ENCODE measurements at regions not wholly inside any gene's neighbourhood (a gene's known extent, or its start where the extent isn't known, plus 50 kb on each side); places are given as distances from the start of the nearest gene placed in this dataset.
"Not testable (repeated sequence)": the region's sequence is repeated elsewhere in the genome, so short reads cannot be mapped to it uniquely, and the experiment has no call there.

DNA sequence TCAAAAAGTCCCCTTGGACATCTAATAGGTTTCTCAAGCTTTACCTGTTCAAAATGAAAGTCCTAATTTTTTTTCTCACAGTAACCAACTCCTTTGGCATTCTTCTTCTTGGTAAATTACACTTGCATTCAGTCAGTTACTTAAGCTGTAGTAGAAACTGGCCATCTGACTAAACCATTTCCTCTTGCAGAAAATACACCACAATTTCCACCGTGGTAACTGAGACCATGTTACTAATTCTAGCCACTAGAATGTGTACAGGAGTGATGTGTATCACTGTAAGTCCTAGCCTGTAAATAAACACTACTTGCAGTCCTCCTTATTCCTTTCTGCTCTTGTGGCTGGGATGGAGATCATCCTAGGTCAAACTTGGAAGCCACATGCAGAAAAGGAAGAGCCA, 965.4 kb upstream of the TMPRSS15 start:
- no peak for DNase-seq (ENCODE audit: low spot score)

DNA sequence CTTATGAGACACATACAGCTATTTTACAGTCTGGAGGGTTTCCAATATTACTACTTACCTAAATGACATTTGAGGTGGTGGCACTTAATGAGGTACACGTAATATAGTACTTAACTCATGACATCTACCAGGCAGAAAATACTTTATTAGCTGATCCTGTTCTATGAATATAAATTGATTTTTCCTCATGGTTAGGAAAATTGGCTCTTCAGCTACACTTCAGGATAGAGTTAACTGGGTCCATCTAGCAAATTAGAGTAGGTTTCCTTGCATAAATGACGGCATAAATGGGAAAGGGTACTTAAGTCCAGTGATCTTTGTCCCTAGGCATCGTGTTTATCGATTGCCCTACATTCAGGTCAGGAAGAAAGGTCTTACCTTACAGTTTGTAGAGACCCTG, 988.8 kb upstream of the TMPRSS15 start:
- DNase-seq (ENCODE audit: low spot score) = no peak

DNA sequence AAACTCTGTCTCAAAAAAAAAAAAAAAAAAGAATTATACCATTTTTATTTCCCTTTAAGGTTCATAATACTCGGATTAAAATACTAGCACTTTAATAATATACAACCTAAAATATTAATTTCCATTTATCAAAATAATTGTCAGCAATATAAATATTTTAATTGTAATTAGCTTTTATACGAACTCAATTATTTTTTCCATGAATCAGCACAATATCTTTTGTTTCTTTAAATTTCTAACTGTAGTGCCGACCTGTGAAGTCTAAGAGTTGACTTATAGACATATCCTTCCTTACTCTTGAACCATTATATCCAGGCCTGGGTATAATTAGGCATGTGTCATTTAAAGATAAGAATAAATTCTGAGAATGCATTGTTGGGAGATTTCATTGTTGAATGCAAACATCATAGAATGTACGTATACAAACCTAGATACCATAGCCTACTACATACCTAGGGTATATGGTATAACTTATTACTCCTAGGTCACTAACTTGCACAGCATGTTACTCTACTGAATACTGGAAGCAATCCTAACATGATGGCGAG, 996.7 kb upstream of the TMPRSS15 start:
- no peak for DNase-seq (ENCODE audit: low spot score)

DNA sequence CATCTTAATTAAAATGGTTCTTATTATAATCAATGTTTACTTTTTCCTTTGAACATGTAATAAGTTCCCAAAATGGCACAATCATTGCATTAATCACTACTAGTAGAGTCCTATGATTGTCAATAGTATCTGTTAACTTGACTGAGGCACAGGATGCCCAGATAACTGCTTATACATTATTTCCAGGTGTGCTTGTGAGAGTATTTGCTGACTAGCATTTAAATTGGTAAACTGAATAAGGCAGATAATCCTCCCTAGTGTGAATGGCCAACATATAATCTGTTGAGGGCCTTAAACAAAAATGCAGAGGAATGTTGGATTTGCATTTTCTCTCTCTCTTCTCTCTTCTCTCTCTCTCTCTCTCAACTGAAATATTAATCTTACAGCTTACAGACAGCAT, 999.3 kb upstream of the TMPRSS15 start:
- DNase-seq (ENCODE audit: low spot score) = no peak

DNA sequence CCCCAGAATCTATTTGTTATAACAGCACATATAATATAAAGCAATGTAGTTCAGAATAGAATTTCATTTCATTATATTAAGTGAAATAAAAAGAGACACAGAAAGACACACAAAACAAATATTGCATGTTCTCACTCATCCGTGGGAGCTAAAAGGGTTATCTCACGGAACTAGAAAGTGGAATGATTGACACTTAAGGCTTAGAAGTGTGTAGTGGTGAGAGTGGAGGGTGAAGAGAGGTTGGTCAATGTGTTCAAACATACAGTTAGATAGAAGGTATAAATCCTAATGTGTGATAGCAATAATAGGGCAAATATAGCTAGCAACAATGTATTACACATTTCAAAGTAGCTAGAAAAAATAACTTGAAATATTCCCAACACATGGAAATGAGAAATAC, 1001.7 kb upstream of the TMPRSS15 start:
- DNase-seq (ENCODE audit: low spot score) = no peak

DNA sequence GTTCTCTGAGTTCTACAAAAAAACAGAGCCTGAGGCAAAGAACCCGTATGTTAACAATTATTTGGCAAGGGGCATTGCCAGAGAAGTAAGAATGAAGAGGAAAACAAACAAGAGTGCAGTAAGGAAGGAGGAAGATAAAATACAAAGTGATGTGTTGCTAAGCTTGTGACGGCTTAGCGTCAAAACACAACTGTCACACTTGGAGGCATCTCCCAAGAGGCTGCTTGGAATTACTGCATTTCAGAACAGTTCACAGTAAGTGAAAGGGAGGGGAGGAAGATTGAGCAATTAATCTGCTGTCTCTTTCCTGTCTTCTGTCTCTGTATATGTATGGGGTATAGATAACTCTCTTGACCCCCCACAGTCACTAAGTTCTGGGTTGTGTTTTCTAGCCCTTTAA, 1017.0 kb upstream of the TMPRSS15 start:
- DNase-seq (ENCODE audit: low spot score) = no peak

DNA sequence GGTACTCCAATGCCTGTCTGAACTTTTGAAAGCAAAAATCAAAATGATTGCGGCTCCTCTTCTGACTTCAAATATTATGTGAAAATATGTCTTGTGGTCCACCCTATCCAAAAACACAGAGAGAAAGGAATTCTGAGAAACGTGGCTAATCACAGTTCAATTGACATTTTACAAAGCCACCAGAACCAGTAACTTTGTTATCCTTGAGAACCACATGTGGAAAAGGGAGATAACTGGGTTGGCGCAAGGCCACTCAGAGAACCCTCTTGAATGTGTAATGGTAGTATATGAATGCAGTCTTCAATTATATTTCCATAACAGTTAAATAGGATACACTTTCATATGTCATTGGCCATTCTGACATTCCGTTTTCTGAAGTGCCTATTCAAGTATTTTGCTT, 1030.0 kb upstream of the TMPRSS15 start:
- no peak for DNase-seq (ENCODE audit: low spot score)

DNA sequence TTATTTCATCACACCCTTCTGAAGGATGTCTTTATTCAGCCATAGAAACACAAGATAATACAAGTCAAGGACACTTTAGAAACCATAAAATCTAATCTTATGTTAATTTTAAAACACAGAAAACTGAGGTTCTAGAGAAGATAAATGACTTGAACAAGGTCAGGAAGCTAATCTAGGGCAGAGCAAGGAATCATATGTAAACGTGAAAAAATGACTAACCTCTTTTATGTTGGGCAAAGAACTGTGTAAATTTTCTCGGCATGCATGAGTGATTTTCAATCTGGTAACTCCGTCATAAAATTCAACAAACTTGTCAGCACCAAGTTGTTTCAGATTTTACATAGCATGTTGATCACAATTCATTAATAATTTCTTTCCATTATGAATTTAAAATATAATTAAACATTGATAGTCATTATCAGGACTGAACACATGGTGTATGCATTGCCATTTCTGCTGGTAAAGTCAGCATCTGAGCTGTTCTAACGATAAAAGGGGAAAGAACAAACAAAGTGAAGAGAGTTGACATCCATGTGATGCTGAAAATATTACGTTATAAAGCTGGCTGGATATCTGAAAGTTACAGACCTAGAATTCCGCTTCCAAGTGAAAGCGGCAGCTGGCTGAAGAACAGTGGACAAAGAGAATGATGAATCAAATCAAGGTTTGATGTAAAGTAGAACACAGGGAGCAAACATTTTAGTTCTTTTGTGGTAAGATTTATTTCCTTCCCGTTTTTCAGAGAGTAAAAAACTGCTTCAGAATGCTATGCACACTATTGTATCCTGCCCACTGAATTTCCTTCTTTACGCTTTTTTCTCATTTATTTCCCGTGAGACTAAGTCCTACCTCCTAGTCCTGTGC, 1037.4 kb upstream of the TMPRSS15 start:
- no peak for DNase-seq (ENCODE audit: low spot score)

DNA sequence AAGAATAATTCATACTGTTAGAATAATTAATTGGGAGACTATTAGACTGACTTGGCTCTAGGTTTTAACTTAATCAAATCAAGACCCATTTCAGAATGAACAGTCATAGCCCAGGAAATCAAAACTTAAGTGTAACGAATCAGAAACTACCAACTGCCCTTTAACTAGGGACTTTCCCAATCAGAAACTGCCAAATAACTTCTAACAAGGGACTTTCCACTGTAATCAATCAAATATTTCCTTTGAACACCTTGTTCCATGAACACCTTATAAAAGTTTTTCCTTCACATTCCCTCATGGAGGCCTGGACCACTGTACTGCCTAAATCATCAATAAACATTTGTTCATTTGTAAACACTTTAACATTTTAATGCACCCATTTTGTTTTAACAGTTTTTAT, 1054.7 kb upstream of the TMPRSS15 start:
- no peak for DNase-seq (ENCODE audit: low spot score)

DNA sequence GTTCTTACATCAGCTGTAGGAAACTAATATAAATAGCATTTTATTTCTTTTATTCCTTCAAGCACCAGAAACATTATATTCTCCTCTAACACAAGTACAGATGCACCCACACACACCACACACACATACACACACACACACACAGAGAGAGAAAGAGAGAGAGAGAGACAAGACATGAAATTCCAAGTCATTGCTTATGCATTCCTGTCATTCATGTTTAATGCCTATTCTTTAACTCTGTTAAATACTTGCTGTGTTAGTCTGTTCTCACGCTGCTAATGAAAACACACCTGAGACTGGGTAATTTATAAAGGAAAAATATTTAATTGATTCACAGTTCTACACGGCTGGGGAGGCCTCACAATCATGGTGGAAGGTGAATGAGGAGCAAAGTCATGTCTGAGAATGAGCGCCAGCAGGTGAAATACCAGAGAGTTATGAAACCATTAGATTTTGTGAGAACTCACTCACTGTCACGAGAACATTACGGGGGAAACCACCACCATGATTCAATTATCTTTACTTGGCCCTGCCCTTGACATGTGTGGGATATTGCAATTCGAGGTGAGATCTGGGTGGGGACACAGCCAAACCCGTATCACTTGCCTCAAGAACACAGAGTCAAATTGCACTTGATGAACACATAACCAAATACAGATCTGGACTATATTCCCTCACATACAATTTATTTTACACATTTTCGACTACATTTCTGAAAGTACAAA, 1058.1 kb upstream of the TMPRSS15 start:
- no peak for DNase-seq (ENCODE audit: low spot score)

DNA sequence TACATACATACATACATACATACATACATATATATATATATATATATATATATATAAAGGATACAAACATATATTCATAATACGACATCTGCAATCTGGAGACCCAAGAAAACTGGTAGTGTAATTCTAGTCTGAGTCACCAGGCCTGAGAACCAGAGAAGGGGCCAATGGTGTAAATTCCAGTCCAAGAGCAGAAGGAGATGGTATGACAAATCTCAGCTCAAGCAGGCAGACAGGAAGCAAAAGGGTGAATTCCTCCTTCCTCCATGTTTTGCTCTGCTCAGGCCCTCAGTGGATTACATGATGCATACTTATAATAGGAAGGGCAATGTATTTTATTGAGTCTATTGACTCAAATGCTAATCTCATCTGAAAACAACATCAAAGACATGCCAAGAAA, 1060.4 kb upstream of the TMPRSS15 start:
- DNase-seq (ENCODE audit: low spot score) = no peak

DNA sequence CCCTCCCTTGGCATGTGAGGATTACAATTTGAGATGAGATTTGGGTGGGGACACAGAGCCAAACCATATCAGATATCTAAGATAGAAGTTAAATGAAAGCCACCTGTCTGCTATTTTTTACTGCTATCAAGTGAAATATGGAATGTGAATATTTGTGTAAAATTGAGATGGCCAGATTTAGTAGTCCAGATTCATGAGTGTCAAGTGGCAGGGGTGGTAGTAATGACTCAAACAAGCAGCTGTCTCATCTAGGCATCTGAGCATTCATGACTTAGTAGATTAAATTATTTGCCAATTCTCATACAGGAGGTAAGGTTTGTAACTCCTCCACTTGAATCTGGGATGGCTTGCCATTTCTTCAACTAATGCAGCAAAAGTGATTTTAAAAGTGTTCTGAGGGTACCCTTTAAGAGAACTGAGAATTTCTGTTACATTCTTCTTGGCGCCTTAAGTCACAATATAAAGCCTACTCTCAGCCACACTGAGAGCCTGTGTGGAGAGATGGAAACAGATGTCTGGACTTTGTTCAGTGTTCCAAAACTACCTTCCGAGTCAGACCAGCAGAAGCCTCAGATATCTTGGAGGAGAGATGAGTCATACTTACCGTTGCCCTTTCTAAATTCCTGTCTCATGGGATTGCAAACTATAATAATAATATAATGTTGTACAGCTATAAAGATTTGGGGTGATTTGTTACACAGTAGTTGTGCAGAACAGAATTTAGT, 1065.6 kb upstream of the TMPRSS15 start:
- no peak for DNase-seq (ENCODE audit: low spot score)

DNA sequence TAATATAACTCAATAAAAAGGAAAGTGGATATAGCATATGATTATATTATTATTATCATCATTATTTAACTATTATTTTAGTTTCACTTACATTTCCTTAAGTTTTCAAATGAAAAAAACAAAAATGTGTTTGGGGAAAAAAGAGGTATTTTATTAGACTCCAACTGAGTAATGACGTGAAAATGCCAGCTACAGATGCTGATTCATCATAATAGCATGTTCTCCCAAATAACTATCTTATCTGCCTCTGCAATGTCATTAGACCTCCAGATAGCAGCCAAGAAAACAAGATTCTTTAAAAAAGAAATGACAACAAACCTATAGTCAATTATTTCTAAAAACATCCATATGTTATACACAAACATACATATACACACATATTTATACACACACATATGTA, 1071.9 kb upstream of the TMPRSS15 start:
- no peak for DNase-seq (ENCODE audit: low spot score)

DNA sequence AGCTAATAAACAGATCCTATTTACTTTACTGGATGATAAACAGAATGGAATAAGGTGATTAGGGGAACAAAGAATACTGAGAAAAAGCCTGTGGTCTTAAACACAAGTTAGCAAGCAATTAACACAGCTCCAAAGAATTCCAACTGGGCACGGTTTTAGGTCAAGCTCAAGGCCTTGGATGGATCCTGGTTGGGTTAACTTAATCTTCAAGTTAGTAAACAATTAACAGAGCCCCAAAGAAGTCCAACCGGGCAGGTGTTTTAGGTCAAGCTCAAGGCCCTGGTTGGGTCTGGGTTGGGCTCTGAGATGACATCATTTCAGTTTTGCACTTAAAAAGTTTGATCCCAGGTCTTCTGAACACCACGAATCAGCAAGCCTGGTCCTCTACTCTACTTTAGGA, 1086.3 kb upstream of the TMPRSS15 start:
- DNase-seq (ENCODE audit: low spot score) = no peak

DNA sequence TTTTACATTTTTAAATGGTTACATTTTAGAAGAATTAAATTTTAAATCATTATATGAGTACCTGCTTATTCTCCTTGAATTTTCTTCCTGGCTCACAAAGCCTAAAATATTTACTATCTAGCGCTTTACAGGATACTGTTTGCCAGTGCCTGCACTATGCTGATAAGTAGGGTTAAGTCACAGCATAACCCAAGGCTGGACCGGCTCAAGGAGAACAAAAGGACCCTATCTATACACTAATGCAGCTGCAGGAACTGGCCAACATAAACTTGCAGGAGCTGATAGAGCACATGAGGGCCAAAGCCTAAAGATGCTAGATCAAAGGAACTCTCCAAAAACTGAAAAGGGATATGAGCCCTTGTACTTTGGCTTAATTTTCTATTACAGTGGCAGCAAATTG, 1086.9 kb upstream of the TMPRSS15 start:
- DNase-seq (ENCODE audit: low spot score) = no peak

DNA sequence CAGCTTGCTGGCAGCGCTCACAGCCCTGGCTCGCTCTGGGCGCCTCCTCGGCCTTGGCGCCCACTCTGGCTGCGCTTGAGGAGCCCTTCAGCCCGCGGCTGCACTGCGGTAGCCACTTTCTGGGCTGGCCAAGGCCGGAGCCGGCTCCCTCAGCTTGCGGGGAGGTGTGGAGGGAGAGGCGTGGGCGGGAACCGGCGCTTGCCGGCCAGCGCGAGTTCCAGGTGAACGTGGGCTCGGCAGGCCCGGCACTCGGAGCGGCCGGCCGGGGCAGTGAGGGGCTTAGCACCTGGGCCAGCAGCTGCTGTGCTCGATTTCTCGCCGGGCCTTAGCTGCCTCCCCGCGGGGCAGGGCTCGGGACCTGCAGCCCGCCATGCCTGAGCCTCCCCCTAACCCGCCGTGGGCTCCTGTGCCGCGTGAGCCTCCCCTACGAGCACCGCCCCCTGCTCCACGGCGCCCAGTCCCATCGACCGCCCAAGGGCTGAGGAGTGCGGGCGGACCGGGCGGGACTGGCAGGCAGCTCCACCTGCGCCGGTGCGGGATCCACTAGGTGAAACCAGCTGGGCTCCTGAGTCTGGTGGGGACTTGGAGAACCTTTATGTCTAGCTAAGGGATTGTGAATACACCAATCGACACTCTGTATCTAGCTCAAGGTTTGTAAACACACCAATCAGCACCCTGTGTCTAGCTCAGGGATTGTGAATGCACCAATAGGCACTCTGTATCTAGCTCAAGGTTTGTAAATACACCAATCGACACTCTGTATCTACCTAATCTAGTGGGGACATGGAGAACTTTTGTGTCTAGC, 1090.1 kb upstream of the TMPRSS15 start:
- DNase-seq (ENCODE audit: low spot score) = not testable (repeated sequence)

DNA sequence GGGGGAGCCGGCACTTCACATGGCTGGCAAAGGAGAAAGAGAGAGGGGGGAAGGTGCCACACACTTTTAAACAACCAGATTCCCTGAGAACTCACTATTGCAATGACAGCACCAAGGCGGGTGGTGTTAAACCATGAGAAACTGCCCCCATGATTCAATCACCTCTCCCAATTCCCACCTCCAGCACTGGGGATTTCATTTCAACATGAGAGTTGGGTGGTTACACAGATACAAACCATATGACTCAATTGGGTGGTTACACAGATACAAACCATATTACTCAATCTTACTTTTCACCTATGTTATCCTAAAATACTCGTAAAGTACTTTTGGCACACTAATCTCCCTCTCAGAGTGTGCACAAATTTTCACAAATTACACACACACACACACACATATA, 1097.5 kb upstream of the TMPRSS15 start:
- no peak for DNase-seq (ENCODE audit: low spot score)

DNA sequence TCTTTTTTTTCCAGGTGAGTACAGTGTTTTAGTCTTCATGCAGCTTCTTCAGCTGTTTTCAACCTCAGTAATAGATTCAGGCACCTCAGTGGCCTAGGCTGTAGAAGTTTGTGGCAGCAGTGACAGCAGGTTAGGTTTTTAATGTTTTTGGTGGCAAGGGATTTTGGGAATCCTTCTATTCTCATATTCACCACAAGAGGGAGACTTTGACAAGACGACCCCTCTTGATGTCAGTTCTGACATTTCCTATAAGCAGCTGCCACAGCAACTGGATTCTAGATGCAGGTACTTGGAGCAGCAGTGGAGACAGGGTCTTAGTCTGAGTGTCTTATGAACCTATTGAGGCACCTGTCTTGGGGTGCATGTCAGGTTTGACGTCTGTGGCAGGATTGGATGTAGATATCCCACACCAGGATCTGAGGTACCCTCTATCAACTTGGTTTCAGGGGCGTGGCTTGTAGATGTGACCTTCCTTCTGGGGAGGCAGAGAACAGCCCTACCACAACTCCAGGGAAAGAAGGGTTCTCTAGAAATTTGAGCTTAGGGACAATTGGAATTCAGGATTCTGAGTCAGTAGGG, 1104.2 kb upstream of the TMPRSS15 start:
- no peak for DNase-seq (ENCODE audit: low spot score)

DNA sequence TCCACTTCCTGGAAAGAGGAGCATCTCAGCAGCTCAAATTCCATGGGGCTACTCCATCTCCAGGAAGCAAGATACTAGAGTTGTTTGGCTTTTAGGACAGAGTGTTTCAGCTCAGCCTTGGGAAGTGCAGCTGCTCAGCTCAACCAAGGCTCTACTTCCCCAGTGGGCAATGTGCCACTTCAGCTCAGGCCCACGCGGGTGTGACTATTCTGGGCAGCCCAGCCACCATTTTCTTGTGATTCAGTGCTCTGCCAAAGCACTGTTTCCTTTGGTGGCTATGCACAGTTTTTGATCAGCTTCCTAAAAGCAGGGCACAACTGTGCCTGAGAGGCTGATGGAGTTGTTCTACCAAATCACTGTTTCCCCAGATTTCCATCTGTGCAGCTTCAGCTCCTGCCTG, 1104.9 kb upstream of the TMPRSS15 start:
- no peak for DNase-seq (ENCODE audit: low spot score)

DNA sequence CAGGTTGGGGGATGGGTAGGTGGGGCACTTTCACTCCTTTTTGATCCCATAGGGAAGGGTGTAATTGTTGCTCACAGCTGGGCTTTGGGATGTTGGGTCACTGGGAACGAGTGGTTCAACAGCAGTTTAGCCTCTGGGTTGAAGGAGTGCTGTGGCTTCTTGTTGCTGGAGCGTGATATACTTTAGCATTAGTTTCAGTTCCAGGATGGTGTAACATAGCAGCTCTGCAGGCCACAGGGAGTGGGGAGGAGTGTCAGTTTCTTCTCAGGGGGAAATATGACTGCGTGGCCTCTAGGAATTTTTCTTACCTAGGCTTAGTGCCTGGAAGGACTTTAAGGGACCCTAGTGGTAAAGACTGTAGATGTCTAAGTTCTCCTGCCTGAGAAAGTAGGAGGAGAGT, 1105.3 kb upstream of the TMPRSS15 start:
- no peak for DNase-seq (ENCODE audit: low spot score)

DNA sequence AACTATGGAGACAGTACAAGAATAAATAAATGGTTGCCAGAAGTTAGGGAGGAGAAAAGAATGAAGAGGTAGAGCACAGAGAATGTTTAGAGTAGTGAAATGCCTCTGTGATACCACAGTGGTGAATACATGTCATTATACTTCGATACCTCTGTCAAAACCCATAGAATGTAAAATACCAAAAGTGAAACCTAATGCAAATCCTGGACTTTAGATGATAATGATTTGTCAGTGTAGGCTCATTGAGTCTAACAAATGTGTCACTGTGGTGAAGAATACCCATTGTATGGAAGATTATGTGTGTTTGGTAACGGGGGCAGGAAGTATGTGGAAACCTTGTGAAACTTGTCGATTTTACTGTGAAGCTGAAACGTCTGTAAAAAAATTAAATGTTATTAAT, 1106.5 kb upstream of the TMPRSS15 start:
- DNase-seq (ENCODE audit: low spot score) = no peak

Measured in AG08396 (cell line).